ENCODE measurements at regions not wholly inside any gene's neighbourhood (a gene's known extent, or its start where the extent isn't known, plus 50 kb on each side); places are given as distances from the start of the nearest gene placed in this dataset.

DNA sequence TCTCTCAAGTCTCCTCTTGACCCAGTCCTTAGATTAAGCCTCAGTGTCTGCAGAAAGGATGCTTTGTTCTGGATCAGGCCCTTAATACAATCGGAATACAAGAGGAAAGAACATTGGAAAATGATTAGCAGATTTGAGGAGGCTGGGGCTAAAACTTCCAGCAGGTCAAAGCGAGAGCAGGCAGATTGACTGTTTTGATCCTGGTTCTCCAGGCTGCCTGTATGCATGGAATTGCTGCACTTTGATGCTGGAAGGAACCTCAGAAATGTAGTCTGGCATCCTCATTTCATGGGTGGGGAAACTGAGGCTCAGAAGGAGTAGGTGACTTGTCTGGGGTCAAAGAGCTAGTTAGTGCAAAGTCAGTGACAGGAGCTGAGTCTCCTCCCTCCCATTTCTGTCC, 202.8 kb downstream of the EMX2 start:
- TF ChIP-seq CREB1 (CRISPR knock-in tag; IDR thresholded peaks at IDR 0.05; ENCODE audit: low read depth) (no peak), EZH2phosphoT487 (IDR thresholded peaks at IDR 0.05; ENCODE audit: unreplicated experiment) (no peak), REST (IDR thresholded peaks at IDR 0.05; ENCODE audit: unreplicated experiment) (no peak), EZH2 (IDR thresholded peaks at IDR 0.05; ENCODE audit: low read depth, unreplicated experiment) (no peak)
- TF ChIP-seq, protein P1, sequence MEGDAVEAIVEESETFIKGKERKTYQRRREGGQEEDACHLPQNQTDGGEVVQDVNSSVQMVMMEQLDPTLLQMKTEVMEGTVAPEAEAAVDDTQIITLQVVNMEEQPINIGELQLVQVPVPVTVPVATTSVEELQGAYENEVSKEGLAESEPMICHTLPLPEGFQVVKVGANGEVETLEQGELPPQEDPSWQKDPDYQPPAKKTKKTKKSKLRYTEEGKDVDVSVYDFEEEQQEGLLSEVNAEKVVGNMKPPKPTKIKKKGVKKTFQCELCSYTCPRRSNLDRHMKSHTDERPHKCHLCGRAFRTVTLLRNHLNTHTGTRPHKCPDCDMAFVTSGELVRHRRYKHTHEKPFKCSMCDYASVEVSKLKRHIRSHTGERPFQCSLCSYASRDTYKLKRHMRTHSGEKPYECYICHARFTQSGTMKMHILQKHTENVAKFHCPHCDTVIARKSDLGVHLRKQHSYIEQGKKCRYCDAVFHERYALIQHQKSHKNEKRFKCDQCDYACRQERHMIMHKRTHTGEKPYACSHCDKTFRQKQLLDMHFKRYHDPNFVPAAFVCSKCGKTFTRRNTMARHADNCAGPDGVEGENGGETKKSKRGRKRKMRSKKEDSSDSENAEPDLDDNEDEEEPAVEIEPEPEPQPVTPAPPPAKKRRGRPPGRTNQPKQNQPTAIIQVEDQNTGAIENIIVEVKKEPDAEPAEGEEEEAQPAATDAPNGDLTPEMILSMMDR (conservative IDR thresholded peaks at IDR 0.05; ENCODE audit: low read depth in 2 of 2) = no peak

Data from GM23338 (cell line).